Natural killer cell (primary cell): ENCODE measurements at regions not wholly inside any gene's neighbourhood (a gene's known extent, or its start where the extent isn't known, plus 50 kb on each side); places are given as distances from the start of the nearest gene placed in this dataset.

Source experiments
- ATAC-seq, 3 donors: fragments of 150-1000 bp in 2 of 3; fragments of 200-7000 bp in 1 of 3; cut with Tn5 transposase; 1 replicate in 1 of 3; 2 replicates in 2 of 3; pipeline ENCODE4 v1.10.0; 2021; ENCODE audit warnings: mild to moderate bottlenecking in 2 of 3, moderate library complexity in 2 of 3
- DNase-seq, 2 donors: peaks; one replicate each; pipeline versions ENCODE4 v3.0.0 to v3.0.0-alpha.2; 2013 to 2021; ENCODE audit warnings: mixed read lengths in 1 of 2
- H3K27ac ChIP-seq: one replicate; pipeline ENCODE4 v1.5.1; 2013; ENCODE audit warnings: mild to moderate bottlenecking, low read length
- H3K27me3 ChIP-seq: one replicate; pipeline ENCODE4 v1.6.1; 2013; ENCODE audit warnings: low read length; ENCODE audit not compliant: control insufficient read depth, insufficient read depth
- H3K36me3 ChIP-seq: one replicate; pipeline ENCODE4 v1.6.1; 2013; ENCODE audit warnings: low read length; ENCODE audit not compliant: control insufficient read depth, insufficient read depth
- H3K4me1 ChIP-seq: one replicate; pipeline ENCODE4 v1.6.1; 2013; ENCODE audit warnings: low read length; ENCODE audit not compliant: control insufficient read depth, insufficient read depth
- H3K4me3 ChIP-seq: one replicate; pipeline ENCODE4 v1.5.1; 2013; ENCODE audit warnings: low read length
- H3K9me3 ChIP-seq: one replicate; pipeline ENCODE4 v1.6.1; 2013; ENCODE audit warnings: low read length; ENCODE audit not compliant: control insufficient read depth, insufficient read depth
- H3K27ac Mint-ChIP-seq, 2 donors: one replicate each; pipeline ENCODE4 v1.8.0; 2022; ENCODE audit warnings: mild to moderate bottlenecking in 2 of 2, mixed read lengths in 2 of 2, moderate library complexity in 1 of 2
- H3K27me3 Mint-ChIP-seq, 2 donors: one replicate each; pipeline ENCODE4 v1.8.0; 2022; ENCODE audit warnings: low read depth in 2 of 2, mixed read lengths in 2 of 2
- H3K36me3 Mint-ChIP-seq: one replicate; pipeline ENCODE4 v1.8.0; 2022; ENCODE audit warnings: mixed read lengths
- H3K4me1 Mint-ChIP-seq, 2 donors: one replicate each; pipeline ENCODE4 v1.8.0; 2022; ENCODE audit warnings: mixed read lengths in 2 of 2
- H3K4me3 Mint-ChIP-seq: one replicate; pipeline ENCODE4 v1.8.0; 2022; ENCODE audit warnings: mild to moderate bottlenecking, moderate library complexity, mixed read lengths
- H3K9me3 Mint-ChIP-seq, 2 donors: one replicate each; pipeline ENCODE4 v1.8.0; 2022; ENCODE audit warnings: mixed read lengths in 2 of 2
- CTCF ChIP-seq: fragments of 200-600 bp; IDR thresholded peaks from one replicate; pipeline ENCODE4 v1.8.0; 2022; ENCODE audit warnings: antibody characterized with exemption
- WGBS: methylation state at CpG from one replicate; pipeline ENCODE4 v1.1.7; 2013; ENCODE audit warnings: missing lambda C conversion rate; ENCODE audit not compliant: insufficient coverage; 5-methylcytosine and 5-hydroxymethylcytosine counted together
- intact Hi-C: fragments of 100-400 bp; cut with micrococcal nuclease; formaldehyde crosslinking; loops from one replicate; pipeline ENCODE4 v1.14.2; 2022

GRCh38 chr18:30689216-30689615 lies 353.3 kb downstream of the DSC3 start:
- Mint-ChIP-seq H3K4me3 (no peak overlapping the region), H3K4me1 (no peaks in the 10 kb centered on the region), H3K27ac (no peak overlapping the region), H3K36me3 (no peaks in the 10 kb centered on the region), H3K9me3 (peaks cover 19 to 20% of the 10 kb centered on the region in 2 donors), H3K27me3 (no peaks in the 10 kb centered on the region)
- ATAC-seq (no peak), DNase-seq (no peak)
- Histone ChIP-seq H3K27ac (no peak overlapping the region), H3K4me3 (no peak overlapping the region), H3K4me1 (no peaks in the 10 kb centered on the region), H3K36me3 (no peaks in the 10 kb centered on the region), H3K27me3 (no peaks in the 10 kb centered on the region), H3K9me3 (no peaks in the 10 kb centered on the region)
- 75% methylated on average over 2 of the region's 2 CpGs for WGBS
- no peak for TF ChIP-seq CTCF
- intact Hi-C loops, result no loop called here

- Mint-ChIP-seq H3K36me3 (no peaks in the 10 kb centered on the region), H3K4me3 (no peak overlapping the region), H3K4me1 (no peaks in the 10 kb centered on the region), H3K27me3 (no peaks in the 10 kb centered on the region), H3K9me3 (peaks cover 18 to 19% of the 10 kb centered on the region in 2 donors), H3K27ac (no peak overlapping the region)
- H3K27me3 ChIP-seq, result no peaks in the 10 kb centered on the region
- no peak overlapping the region for H3K27ac ChIP-seq
- H3K36me3 ChIP-seq, result no peaks in the 10 kb centered on the region
- ATAC-seq, result no peak
- intact Hi-C loops, result no loop called here
- no peaks in the 10 kb centered on the region for H3K9me3 ChIP-seq
- WGBS, result 74% methylated on average over 2 of the region's 2 CpGs
- H3K4me3 ChIP-seq, result no peak overlapping the region
- no peak for TF ChIP-seq CTCF
- no peak for DNase-seq
- no peaks in the 10 kb centered on the region for H3K4me1 ChIP-seq
These were observed 355.0 kb downstream of the DSC3 start for GRCh38 chr18:30687501-30687900.

- no peaks in the 10 kb centered on the region for H3K27me3 ChIP-seq
- Mint-ChIP-seq H3K36me3 (no peaks in the 10 kb centered on the region), H3K4me3 (no peak overlapping the region), H3K9me3 (peaks cover 19 to 20% of the 10 kb centered on the region in 2 donors), H3K4me1 (no peaks in the 10 kb centered on the region), H3K27ac (no peak overlapping the region), H3K27me3 (no peaks in the 10 kb centered on the region)
- H3K27ac ChIP-seq, result no peak overlapping the region
- intact Hi-C loops, result no loop called here
- no peaks in the 10 kb centered on the region for H3K36me3 ChIP-seq
- no peak overlapping the region for H3K4me3 ChIP-seq
- DNase-seq (no peak), ATAC-seq (no peak)
- no peaks in the 10 kb centered on the region for H3K9me3 ChIP-seq
- TF ChIP-seq CTCF, result no peak
- H3K4me1 ChIP-seq, result no peaks in the 10 kb centered on the region
- WGBS, result 67% methylated on average over 3 of the region's 3 CpGs
These were observed 357.6 kb downstream of the DSC3 start for GRCh38 chr18:30684825-30685481.

- H3K27ac ChIP-seq, result no peak overlapping the region
- intact Hi-C loops, result no loop called here
- H3K4me1 Mint-ChIP-seq, result no peaks in the 10 kb centered on the region
- H3K4me3 Mint-ChIP-seq, result no peak overlapping the region
- 88% methylated on average over 2 of the region's 2 CpGs for WGBS
- no peaks in the 10 kb centered on the region for H3K27me3 Mint-ChIP-seq
- DNase-seq, result no peak
- H3K9me3 ChIP-seq, result no peaks in the 10 kb centered on the region
- no peaks in the 10 kb centered on the region for H3K4me1 ChIP-seq
- TF ChIP-seq CTCF, result no peak
- no peak overlapping the region for H3K4me3 ChIP-seq
- H3K36me3 ChIP-seq, result no peaks in the 10 kb centered on the region
- H3K36me3 Mint-ChIP-seq, result no peaks in the 10 kb centered on the region
- no peaks in the 10 kb centered on the region for H3K27me3 ChIP-seq
- H3K27ac Mint-ChIP-seq, result no peak overlapping the region
- peaks cover 15 to 18% of the 10 kb centered on the region in 2 donors for H3K9me3 Mint-ChIP-seq
- ATAC-seq, result no peak
These were observed 358.7 kb downstream of the DSC3 start for GRCh38 chr18:30683836-30684235.
